Colonic mucosa (tissue), 4 donors: ENCODE measurements at regions not wholly inside any gene's neighbourhood (a gene's known extent, or its start where the extent isn't known, plus 50 kb on each side); places are given as distances from the start of the nearest gene placed in this dataset.

Experiments
- DNase-seq: peaks from one replicate; pipeline ENCODE4 v3.0.0-alpha.2; 2020
- H3K27ac ChIP-seq: fragments of 200-600 bp; one replicate; pipeline ENCODE4 v1.8.0; 2021
- H3K27me3 ChIP-seq: fragments of 200-600 bp; one replicate; pipeline ENCODE4 v1.8.0; 2021
- H3K36me3 ChIP-seq: fragments of 200-600 bp; one replicate; pipeline ENCODE4 v1.8.0; 2021
- H3K4me1 ChIP-seq: fragments of 200-600 bp; one replicate; pipeline ENCODE4 v1.8.0; 2021; ENCODE audit warnings: mild to moderate bottlenecking
- H3K4me3 ChIP-seq: fragments of 200-600 bp; one replicate; pipeline ENCODE4 v1.8.0; 2021
- H3K9ac ChIP-seq, 2 donors: one replicate each; pipeline ENCODE4 v1.7.0; 2013; ENCODE audit warnings: control low read depth in 2 of 2, low read depth in 2 of 2, low read length in 2 of 2
- H3K9me3 ChIP-seq: fragments of 200-600 bp; one replicate; pipeline ENCODE4 v1.8.0; 2021
- CTCF ChIP-seq: fragments of 200-600 bp; IDR thresholded peaks from one replicate; pipeline ENCODE4 v1.8.0; 2022; ENCODE audit warnings: antibody characterized with exemption, mild to moderate bottlenecking
- intact Hi-C: fragments of 100-400 bp; cut with DNase I; formaldehyde crosslinking; loops from one replicate; pipeline ENCODE4 v1.14.1; 2022
- donor health status: healthy.
- donor health status: DM: no; HTN: no; CAD: no.
- donor health status: DM: no; HTN: no; CAD: no.

GRCh38 chr3:22542311-22542710, 660.8 kb upstream of the UBE2E2 start:
- intact Hi-C loops, result no loop called here
- no peaks in the 10 kb centered on the region for H3K36me3 ChIP-seq

GRCh38 chr3:22555753-22556435, 647.2 kb upstream of the UBE2E2 start:
- TF ChIP-seq CTCF, result no peak
- Histone ChIP-seq H3K9me3 (no peaks in the 10 kb centered on the region), H3K27me3 (no peaks in the 10 kb centered on the region), H3K9ac (no peak overlapping the region), H3K4me3 (no peak overlapping the region), H3K27ac (no peak overlapping the region), H3K36me3 (no peaks in the 10 kb centered on the region), H3K4me1 (no peaks in the 10 kb centered on the region)
- no peak for DNase-seq
- intact Hi-C loops, result no loop called here

More at GRCh38 chr3:22542311-22542710, 660.8 kb upstream of the UBE2E2 start:
- no peak overlapping the region for H3K4me3 ChIP-seq
- H3K9me3 ChIP-seq, result no peaks in the 10 kb centered on the region
- H3K9ac ChIP-seq, result no peak overlapping the region
- no peak for TF ChIP-seq CTCF
- no peak overlapping the region for H3K27ac ChIP-seq
- H3K27me3 ChIP-seq, result no peaks in the 10 kb centered on the region
- H3K4me1 ChIP-seq, result no peaks in the 10 kb centered on the region
- no peak for DNase-seq

GRCh38 chr3:22565393-22565792, 637.7 kb upstream of the UBE2E2 start:
- Histone ChIP-seq H3K9me3 (no peaks in the 10 kb centered on the region), H3K4me3 (no peak overlapping the region), H3K9ac (no peak overlapping the region), H3K27me3 (no peaks in the 10 kb centered on the region), H3K36me3 (no peaks in the 10 kb centered on the region), H3K4me1 (no peaks in the 10 kb centered on the region), H3K27ac (no peak overlapping the region)
- no peak for TF ChIP-seq CTCF
- intact Hi-C loops, result no loop called here
- DNase-seq, result no peak

GRCh38 chr3:22568285-22568684, 634.8 kb upstream of the UBE2E2 start:
- Histone ChIP-seq H3K4me3 (no peak overlapping the region), H3K9me3 (no peaks in the 10 kb centered on the region), H3K27me3 (no peaks in the 10 kb centered on the region), H3K9ac (no peak overlapping the region), H3K4me1 (no peaks in the 10 kb centered on the region), H3K27ac (no peak overlapping the region), H3K36me3 (no peaks in the 10 kb centered on the region)
- DNase-seq, result no peak
- intact Hi-C loops, result no loop called here
- TF ChIP-seq CTCF, result no peak

GRCh38 chr3:22569570-22569969, 633.6 kb upstream of the UBE2E2 start:
- intact Hi-C loops, result no loop called here
- no peak for TF ChIP-seq CTCF

More at GRCh38 chr3:22569570-22569969, 633.6 kb upstream of the UBE2E2 start:
- Histone ChIP-seq H3K9me3 (no peaks in the 10 kb centered on the region), H3K27ac (no peak overlapping the region), H3K36me3 (no peaks in the 10 kb centered on the region), H3K27me3 (no peaks in the 10 kb centered on the region), H3K4me1 (no peaks in the 10 kb centered on the region), H3K9ac (no peak overlapping the region), H3K4me3 (no peak overlapping the region)
- no peak for DNase-seq
